BE2C (cell line): ENCODE measurements at regions not wholly inside any gene's neighbourhood (a gene's known extent, or its start where the extent isn't known, plus 50 kb on each side); places are given as distances from the start of the nearest gene placed in this dataset.

ENCODE experiments used
- DNase-seq: peaks from one replicate; pipeline ENCODE4 v3.0.0-alpha.2; 2020
- H3K27me3 ChIP-seq: fragments of 250-450 bp; sonication (Bioruptor Pico); 2 replicates; pipeline ENCODE4 v1.5.1; 2020; ENCODE audit warnings: mild to moderate bottlenecking
- H3K36me3 ChIP-seq: fragments of 250-450 bp; sonication (Bioruptor Pico); 2 replicates; pipeline ENCODE4 v1.5.1; 2020; ENCODE audit warnings: mild to moderate bottlenecking
- H3K4me1 ChIP-seq: fragments of 250-450 bp; sonication (Bioruptor Pico); 2 replicates; pipeline ENCODE4 v1.5.1; 2020
- H3K4me3 ChIP-seq: 2 replicates; pipeline ENCODE4 v1.5.1; 2011; ENCODE audit warnings: low read depth, low read length
- H3K9me3 ChIP-seq: fragments of 250-450 bp; sonication (Bioruptor Pico); 2 replicates; pipeline ENCODE4 v1.5.1; 2020
- TF ChIP-seq, protein P1 (sequence below): IDR thresholded peaks from 2 replicates; pipeline ENCODE4 v1.5.1; 2012; ENCODE audit warnings: mild to moderate bottlenecking, low read depth, low read length

DNA sequence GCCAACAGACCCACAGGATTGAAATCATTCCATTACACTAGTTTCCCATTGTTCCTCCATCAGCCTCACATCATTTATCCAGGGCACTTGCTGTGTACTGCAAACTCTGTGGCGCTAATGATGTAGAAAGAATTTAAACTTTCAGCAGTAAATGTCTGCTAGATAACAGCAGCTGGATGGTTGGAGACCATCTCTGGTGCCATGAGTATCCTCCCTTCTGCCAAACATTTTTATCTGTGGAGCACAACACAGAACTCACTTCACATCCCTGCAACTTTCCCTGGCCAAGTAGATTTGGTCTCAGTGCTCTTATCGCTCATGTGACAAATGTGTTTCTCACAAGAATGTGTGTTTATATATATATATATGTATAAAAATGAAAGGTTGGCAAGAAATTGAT lies 481.9 kb downstream of the FGF9 start:
- no peak for DNase-seq

DNA sequence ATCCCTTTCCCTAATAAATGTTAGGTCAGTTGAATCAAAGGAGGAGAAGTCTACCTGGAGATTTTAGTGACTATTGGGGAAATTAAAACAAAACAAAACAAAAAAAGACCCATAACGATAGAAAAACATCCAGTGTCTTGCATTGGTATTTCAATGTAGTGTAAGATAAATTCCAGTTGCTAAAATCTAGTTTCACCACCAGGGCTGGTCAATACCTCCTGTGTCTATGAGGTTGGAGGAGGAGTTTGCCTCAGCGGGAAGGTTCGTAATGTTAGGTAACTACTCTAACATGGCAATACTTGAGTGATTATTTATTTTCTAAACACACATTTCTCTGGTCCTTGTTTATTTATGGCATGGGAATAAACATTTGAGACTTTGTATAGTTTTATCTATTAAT lies 483.2 kb downstream of the FGF9 start:
- Histone ChIP-seq H3K4me1 (no peaks in the 10 kb centered on the region), H3K27me3 (no peaks in the 10 kb centered on the region), H3K9me3 (no peaks in the 10 kb centered on the region), H3K4me3 (no peak overlapping the region), H3K36me3 (no peaks in the 10 kb centered on the region)
- no peak for DNase-seq
- TF ChIP-seq, protein P1, sequence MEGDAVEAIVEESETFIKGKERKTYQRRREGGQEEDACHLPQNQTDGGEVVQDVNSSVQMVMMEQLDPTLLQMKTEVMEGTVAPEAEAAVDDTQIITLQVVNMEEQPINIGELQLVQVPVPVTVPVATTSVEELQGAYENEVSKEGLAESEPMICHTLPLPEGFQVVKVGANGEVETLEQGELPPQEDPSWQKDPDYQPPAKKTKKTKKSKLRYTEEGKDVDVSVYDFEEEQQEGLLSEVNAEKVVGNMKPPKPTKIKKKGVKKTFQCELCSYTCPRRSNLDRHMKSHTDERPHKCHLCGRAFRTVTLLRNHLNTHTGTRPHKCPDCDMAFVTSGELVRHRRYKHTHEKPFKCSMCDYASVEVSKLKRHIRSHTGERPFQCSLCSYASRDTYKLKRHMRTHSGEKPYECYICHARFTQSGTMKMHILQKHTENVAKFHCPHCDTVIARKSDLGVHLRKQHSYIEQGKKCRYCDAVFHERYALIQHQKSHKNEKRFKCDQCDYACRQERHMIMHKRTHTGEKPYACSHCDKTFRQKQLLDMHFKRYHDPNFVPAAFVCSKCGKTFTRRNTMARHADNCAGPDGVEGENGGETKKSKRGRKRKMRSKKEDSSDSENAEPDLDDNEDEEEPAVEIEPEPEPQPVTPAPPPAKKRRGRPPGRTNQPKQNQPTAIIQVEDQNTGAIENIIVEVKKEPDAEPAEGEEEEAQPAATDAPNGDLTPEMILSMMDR = no peak

More for the DNA sequence above, 481.9 kb downstream of the FGF9 start:
- H3K9me3 ChIP-seq = no peaks in the 10 kb centered on the region
- H3K4me1 ChIP-seq = no peaks in the 10 kb centered on the region
- H3K27me3 ChIP-seq = no peaks in the 10 kb centered on the region
- TF ChIP-seq, protein P1 = no peak
- no peak overlapping the region for H3K4me3 ChIP-seq
- H3K36me3 ChIP-seq = no peaks in the 10 kb centered on the region

DNA sequence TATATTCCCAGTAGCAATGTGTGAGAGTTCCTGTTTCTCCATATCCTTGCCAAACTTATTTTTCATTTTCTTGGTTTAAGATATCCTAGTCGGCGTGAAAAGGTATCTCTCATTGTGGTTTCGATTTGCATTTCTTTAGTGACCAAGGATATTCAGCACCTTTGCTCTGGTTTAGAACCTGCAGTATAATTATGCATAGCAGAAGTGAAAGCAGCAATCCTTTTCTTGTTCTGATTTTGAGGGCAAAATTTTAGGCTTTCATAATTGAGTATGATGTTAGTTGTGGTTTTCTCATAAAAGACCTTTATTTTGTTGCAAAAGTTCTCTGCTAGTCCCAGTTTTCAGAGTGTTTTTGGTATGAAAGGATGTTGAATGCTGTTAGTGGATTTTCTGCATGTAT lies 491.0 kb downstream of the FGF9 start:
- H3K4me1 ChIP-seq = no peaks in the 10 kb centered on the region

DNA sequence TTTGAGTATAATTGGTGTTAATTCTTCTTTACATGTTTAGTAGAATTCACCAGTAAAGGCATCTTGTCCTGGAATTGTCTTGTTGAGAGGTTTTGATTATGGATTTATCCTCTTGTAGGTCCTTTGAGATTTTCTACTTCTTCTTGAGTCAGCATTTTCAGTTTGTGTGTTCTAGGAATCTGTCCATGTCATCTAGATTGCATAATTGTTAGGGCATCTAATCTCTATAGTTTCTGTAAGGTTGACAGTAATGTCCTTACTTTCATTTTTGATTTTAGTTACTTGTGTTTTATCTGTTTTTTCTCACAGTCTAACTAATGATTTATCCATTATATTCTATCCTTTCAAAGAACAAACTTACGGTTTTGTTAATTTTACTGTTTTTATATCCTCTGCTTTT lies 492.0 kb downstream of the FGF9 start:
- DNase-seq = no peak
- Histone ChIP-seq H3K27me3 (no peaks in the 10 kb centered on the region), H3K9me3 (no peaks in the 10 kb centered on the region), H3K4me1 (no peaks in the 10 kb centered on the region), H3K36me3 (no peaks in the 10 kb centered on the region), H3K4me3 (no peak overlapping the region)
- TF ChIP-seq, protein P1 = no peak

More for the DNA sequence above, 491.0 kb downstream of the FGF9 start:
- TF ChIP-seq, protein P1 = no peak
- DNase-seq = no peak
- Histone ChIP-seq H3K36me3 (no peaks in the 10 kb centered on the region), H3K27me3 (no peaks in the 10 kb centered on the region), H3K9me3 (no peaks in the 10 kb centered on the region), H3K4me3 (no peak overlapping the region)

DNA sequence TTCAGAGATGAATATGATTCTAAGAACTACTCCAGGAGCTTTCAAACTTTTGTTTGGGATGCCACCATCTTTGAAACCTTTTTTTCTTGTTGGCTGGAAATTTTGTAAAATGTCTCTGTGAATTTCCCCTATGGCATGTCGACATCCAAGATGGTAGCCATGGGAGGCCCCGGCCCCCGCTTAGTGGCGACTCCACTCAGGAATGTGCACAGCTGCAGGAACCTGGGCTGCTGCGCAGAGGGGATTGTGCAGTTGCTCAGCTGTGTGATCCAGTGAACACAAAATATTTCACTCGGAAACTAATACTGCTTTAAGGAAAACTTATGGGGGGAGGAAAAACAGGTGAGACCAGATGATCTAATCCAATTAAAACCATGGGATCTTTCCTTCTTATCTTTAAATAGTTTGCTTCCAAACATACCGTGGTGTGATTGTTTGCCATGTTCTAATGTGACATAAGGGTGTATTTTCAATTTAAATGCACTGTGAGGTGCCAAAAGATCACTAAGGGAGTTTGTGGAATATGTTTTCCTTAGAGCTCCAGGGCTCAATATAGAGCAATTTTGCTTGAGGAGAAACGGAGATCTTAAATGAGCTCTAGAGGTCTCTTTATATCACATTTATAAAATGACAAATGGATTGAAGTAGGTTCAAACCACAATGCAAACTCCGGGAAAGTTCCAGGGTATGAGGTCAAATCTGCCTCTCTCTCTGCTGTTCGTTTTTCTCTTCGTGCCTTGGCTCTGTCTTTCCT lies 497.7 kb downstream of the FGF9 start:
- no peak for DNase-seq
- H3K4me3 ChIP-seq = no peak overlapping the region

DNA sequence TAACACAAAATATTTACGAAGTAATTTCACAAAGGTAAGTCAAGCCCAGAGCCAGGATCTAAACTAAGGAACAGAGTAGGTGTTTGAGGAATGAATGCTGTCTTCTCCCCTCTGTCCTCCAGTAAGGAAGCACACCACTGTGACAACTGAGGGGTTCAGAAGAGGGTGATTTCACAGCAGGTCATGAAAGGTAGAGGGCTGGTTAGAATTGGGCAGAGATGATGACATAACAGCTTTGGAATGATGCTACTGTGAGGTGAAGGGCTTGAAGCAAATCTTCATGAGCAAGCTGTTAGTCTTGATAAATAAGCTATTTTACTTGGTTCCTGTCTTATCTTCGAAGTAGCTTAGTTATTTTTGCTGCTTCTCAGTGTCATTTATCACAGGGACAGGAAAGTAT lies 498.6 kb downstream of the FGF9 start:
- DNase-seq = no peak
- H3K36me3 ChIP-seq = no peaks in the 10 kb centered on the region
- H3K9me3 ChIP-seq = no peaks in the 10 kb centered on the region
- TF ChIP-seq, protein P1 = no peak
- no peaks in the 10 kb centered on the region for H3K4me1 ChIP-seq
- no peak overlapping the region for H3K4me3 ChIP-seq
- H3K27me3 ChIP-seq = no peaks in the 10 kb centered on the region

More for the DNA sequence above, 497.7 kb downstream of the FGF9 start:
- no peaks in the 10 kb centered on the region for H3K36me3 ChIP-seq
- TF ChIP-seq, protein P1 = no peak
- H3K9me3 ChIP-seq = no peaks in the 10 kb centered on the region
- no peaks in the 10 kb centered on the region for H3K27me3 ChIP-seq
- H3K4me1 ChIP-seq = no peaks in the 10 kb centered on the region
